ENCODE measurements at regions not wholly inside any gene's neighbourhood (a gene's known extent, or its start where the extent isn't known, plus 50 kb on each side); places are given as distances from the start of the nearest gene placed in this dataset.

- DNase-seq (ENCODE audit: low spot score): no peak
These were observed 128.5 kb downstream of the DKK1 start for GRCh38 chr10:52442576-52442975.

- no peak for DNase-seq (ENCODE audit: low spot score)
These were observed 129.6 kb downstream of the DKK1 start for GRCh38 chr10:52443419-52444388.

- no peak for DNase-seq (ENCODE audit: low spot score)
These were observed 132.3 kb downstream of the DKK1 start for GRCh38 chr10:52446391-52446790.

- DNase-seq (ENCODE audit: low spot score): no peak
These were observed 133.9 kb downstream of the DKK1 start for GRCh38 chr10:52447931-52448353.

- no peak for DNase-seq (ENCODE audit: low spot score)
These were observed 136.7 kb downstream of the DKK1 start for GRCh38 chr10:52450762-52451291.

- no peak for DNase-seq (ENCODE audit: low spot score)
These were observed 137.7 kb downstream of the DKK1 start for GRCh38 chr10:52451817-52452216.

- DNase-seq (ENCODE audit: low spot score): no peak
These were observed 138.8 kb downstream of the DKK1 start for GRCh38 chr10:52452600-52453493.

- no peak for DNase-seq (ENCODE audit: low spot score)
These were observed 139.4 kb downstream of the DKK1 start for GRCh38 chr10:52453501-52453900.

GRCh38 chr10:52454491-52454890 is 140.4 kb downstream of the DKK1 start:
- DNase-seq (ENCODE audit: low spot score): no peak

GRCh38 chr10:52455098-52455497 is 141.0 kb downstream of the DKK1 start:
- DNase-seq (ENCODE audit: low spot score): no peak

GRCh38 chr10:52459097-52459496 is 145.0 kb downstream of the DKK1 start:
- DNase-seq (ENCODE audit: low spot score): no peak

GRCh38 chr10:52463826-52464225 is 149.7 kb downstream of the DKK1 start:
- no peak for DNase-seq (ENCODE audit: low spot score)

GRCh38 chr10:52464368-52465124 is 150.5 kb downstream of the DKK1 start:
- DNase-seq (ENCODE audit: low spot score): no peak

GRCh38 chr10:52465202-52465601 is 151.1 kb downstream of the DKK1 start:
- no peak for DNase-seq (ENCODE audit: low spot score)

GRCh38 chr10:52466464-52466863 is 152.4 kb downstream of the DKK1 start:
- DNase-seq (ENCODE audit: low spot score): no peak

- DNase-seq (ENCODE audit: low spot score): no peak
These were observed 156.1 kb downstream of the DKK1 start for GRCh38 chr10:52469970-52470705.

GRCh38 chr10:52472406-52473146 is 158.5 kb downstream of the DKK1 start:
- DNase-seq (ENCODE audit: low spot score): no peak

- no peak for DNase-seq (ENCODE audit: low spot score)
These were observed 160.2 kb downstream of the DKK1 start for GRCh38 chr10:52474265-52474664.

GRCh38 chr10:52477305-52477704 is 163.2 kb downstream of the DKK1 start:
- no peak for DNase-seq (ENCODE audit: low spot score)

- DNase-seq (ENCODE audit: low spot score): no peak
These were observed 165.5 kb downstream of the DKK1 start for GRCh38 chr10:52479567-52479966.
